ENCODE measurements at regions not wholly inside any gene's neighbourhood (a gene's known extent, or its start where the extent isn't known, plus 50 kb on each side); places are given as distances from the start of the nearest gene placed in this dataset.

DNA sequence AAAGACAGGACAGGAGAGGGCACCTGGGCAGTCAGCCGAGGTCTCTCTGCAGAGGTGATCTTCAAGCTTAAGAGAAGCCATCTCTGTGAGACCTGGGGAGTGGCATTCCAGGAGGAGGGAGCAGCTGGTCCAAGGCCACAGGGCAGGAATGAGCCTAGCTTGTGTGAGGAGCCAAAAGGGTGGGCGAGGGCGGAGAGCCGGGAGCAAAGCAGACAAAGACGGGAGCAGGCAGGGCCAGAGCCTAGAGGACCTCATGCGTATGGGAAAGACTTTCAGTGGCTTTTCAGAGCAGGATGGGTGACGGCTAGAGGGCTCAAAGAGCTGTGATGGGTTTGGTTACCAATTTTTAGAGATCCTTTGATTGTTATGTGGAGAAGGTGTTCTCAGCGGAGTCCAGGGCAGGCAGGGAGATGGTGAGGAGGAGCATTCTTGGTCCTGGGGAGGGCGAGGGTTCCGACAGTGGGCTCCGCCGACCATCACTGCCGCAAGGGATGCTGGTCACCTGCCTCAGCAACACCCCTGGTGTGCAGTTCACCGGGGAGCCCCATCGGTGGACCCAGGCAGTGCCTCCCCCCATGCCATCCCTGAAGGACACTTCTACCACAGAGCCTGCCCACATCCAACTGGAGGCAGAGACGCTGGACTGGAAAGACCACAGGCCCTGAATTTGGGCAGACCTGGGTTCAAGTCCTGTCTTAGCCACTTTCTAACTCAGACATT lies 122.9 kb upstream of the IRF2BP2 start:
- H3K27me3 ChIP-seq: no peaks in the 10 kb centered on the region
- TF ChIP-seq POLR2A (IDR thresholded peaks at IDR 0.05): no peak
- TF ChIP-seq, protein P1, sequence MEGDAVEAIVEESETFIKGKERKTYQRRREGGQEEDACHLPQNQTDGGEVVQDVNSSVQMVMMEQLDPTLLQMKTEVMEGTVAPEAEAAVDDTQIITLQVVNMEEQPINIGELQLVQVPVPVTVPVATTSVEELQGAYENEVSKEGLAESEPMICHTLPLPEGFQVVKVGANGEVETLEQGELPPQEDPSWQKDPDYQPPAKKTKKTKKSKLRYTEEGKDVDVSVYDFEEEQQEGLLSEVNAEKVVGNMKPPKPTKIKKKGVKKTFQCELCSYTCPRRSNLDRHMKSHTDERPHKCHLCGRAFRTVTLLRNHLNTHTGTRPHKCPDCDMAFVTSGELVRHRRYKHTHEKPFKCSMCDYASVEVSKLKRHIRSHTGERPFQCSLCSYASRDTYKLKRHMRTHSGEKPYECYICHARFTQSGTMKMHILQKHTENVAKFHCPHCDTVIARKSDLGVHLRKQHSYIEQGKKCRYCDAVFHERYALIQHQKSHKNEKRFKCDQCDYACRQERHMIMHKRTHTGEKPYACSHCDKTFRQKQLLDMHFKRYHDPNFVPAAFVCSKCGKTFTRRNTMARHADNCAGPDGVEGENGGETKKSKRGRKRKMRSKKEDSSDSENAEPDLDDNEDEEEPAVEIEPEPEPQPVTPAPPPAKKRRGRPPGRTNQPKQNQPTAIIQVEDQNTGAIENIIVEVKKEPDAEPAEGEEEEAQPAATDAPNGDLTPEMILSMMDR (IDR thresholded peaks at IDR 0.05): no peak
- H3K27ac ChIP-seq: no peak overlapping the region
- no peaks in the 10 kb centered on the region for H3K9me3 ChIP-seq
- no peaks in the 10 kb centered on the region for H3K36me3 ChIP-seq
- no peak overlapping the region for H3K4me3 ChIP-seq
- no peak for DNase-seq
- peaks cover 0 to 15% (median 11%) of the 10 kb centered on the region in 4 donors for H3K4me1 ChIP-seq

DNA sequence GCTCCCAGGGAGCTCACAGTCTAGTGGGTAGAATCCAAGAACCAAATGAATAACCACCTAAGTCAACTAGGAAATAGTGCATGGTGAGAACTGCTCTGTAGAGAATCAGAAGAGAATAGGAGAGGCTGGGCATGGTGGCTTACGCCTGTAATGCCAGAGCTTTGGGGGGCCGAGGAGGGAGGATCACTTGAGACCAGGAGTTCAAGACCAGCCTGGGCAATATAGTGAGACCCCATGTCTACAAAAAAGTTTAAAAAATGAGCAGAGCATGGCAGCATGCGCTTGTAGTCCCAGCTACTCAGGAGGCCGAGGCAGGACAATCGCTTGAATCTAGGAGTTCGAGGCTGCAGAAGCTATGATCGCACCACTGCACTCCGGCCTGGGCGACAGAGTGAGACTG lies 122.3 kb upstream of the IRF2BP2 start:
- Histone ChIP-seq H3K9me3 (no peaks in the 10 kb centered on the region), H3K4me3 (no peak overlapping the region), H3K4me1 (peaks cover 0 to 19% (median 12%) of the 10 kb centered on the region in 4 donors), H3K27ac (peak overlapping the region in 1 of 4 donors; percentile 62), H3K36me3 (no peaks in the 10 kb centered on the region), H3K27me3 (no peaks in the 10 kb centered on the region)
- TF ChIP-seq, protein P1 (IDR thresholded peaks at IDR 0.05): no peak
- no peak for TF ChIP-seq POLR2A (IDR thresholded peaks at IDR 0.05)
- DNase-seq: no peak

DNA sequence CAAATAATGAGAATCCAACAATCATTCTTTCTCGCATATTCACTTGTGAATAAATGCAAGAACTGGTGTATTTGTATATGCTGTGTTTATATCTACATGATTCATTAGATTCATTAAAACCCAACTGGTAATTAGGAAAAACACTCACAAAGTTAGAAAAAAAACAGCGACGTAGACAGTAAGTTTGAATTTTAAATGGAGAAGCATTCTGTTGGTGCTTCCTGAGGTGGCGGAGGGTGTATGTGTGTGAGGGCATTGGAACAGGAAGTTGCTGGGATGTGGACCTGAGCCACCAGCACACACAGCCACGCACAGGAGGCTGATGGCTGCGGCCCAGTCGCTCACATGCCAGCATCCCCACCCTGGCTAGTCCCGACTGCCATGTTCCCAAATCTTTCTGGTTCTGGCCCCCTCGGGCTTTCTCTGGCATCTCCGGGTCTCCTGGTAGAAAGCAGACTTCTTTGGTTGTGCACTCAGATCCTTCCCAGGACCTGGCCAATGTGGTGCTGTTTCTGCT lies 121.6 kb upstream of the IRF2BP2 start:
- no peak for DNase-seq
- peak overlapping the region in 1 of 4 donors; percentile 62 for H3K27ac ChIP-seq
- TF ChIP-seq, protein P1 (IDR thresholded peaks at IDR 0.05): no peak
- no peak for TF ChIP-seq POLR2A (IDR thresholded peaks at IDR 0.05)
- H3K36me3 ChIP-seq: no peaks in the 10 kb centered on the region
- H3K9me3 ChIP-seq: no peaks in the 10 kb centered on the region
- H3K27me3 ChIP-seq: no peaks in the 10 kb centered on the region
- H3K4me3 ChIP-seq: no peak overlapping the region
- peaks cover 0 to 24% (median 15%) of the 10 kb centered on the region in 4 donors for H3K4me1 ChIP-seq

DNA sequence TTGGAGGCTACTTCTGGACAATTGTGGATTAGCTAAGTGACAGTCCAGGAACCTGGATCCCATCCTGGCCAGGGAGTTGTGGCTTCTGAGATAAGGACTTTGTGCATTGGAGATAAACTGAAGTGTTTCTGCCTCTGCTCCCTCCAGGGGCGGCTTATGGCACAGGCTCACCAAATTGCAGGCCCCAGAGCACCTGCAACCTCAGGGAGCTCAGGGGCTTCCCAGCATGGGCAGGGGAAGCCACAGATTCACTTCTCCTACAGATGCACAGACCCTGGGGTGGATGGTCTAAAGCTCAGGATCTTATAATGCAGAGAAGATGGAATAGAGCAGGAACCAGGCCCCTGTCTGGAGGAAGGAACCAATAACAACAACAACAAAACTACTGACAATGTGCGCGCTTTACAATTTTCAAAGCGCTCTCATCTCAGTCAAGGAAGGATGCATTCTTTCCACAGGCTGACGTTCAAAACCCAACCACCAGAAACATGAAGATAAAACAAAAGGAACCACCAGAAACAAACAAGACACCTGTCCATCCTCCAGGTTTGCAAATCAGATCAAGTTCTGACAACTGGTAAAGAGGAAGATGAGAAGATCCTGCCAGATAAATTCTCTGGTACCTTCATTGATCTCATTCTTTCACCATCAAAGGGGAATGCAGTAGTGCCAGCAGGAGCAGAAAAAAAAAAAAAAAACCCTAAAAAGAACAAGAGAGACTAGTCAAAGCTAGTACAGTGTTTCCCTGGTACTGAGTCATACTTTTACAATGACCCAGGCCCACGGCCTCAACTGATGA lies 121.0 kb upstream of the IRF2BP2 start:
- H3K27ac ChIP-seq: peak overlapping the region in 1 of 4 donors; percentile 62
- H3K36me3 ChIP-seq: no peaks in the 10 kb centered on the region
- peaks cover 0 to 26% (median 19%) of the 10 kb centered on the region in 4 donors for H3K4me1 ChIP-seq
- no peaks in the 10 kb centered on the region for H3K9me3 ChIP-seq
- TF ChIP-seq POLR2A (IDR thresholded peaks at IDR 0.05): no peak
- TF ChIP-seq, protein P1 (IDR thresholded peaks at IDR 0.05): no peak
- DNase-seq: peak in 1 of 3 donors; percentile 39
- no peak overlapping the region for H3K4me3 ChIP-seq
- H3K27me3 ChIP-seq: no peaks in the 10 kb centered on the region

DNA sequence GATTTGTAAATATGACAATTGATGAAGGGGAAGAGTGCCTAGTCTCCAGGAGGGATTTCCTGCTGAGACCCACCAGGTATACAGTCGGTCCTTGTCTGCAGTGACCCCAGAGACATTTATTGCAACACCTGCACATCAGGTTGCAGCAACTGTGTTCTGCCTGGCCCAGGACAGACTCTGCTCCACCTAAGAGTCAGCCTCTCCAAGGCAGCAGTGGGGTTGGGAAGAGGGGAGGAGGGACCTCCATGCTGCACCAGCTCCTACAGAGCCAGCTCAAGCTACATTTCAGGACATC lies 120.4 kb upstream of the IRF2BP2 start:
- Histone ChIP-seq H3K4me1 (peaks cover 5 to 31% (median 21%) of the 10 kb centered on the region in 4 donors), H3K9me3 (no peaks in the 10 kb centered on the region), H3K36me3 (no peaks in the 10 kb centered on the region), H3K27me3 (no peaks in the 10 kb centered on the region), H3K27ac (peak overlapping the region in 1 of 4 donors; percentile 62), H3K4me3 (no peak overlapping the region)
- TF ChIP-seq POLR2A (IDR thresholded peaks at IDR 0.05): no peak
- TF ChIP-seq, protein P1 (IDR thresholded peaks at IDR 0.05): no peak
- no peak for DNase-seq
